Transverse colon (tissue), 4 donors: ENCODE measurements at regions not wholly inside any gene's neighbourhood (a gene's known extent, or its start where the extent isn't known, plus 50 kb on each side); places are given as distances from the start of the nearest gene placed in this dataset.

ENCODE experiments used
- DNase-seq: peaks from one replicate; pipeline ENCODE4 v3.0.0-alpha.2; 2019
- H3K27ac ChIP-seq, 4 donors: fragments of 200-600 bp; sonication (generic); 2 replicates each; pipeline ENCODE4 v1.5.1; 2016 to 2018; ENCODE audit warnings: inconsistent platforms in 4 of 4
- H3K27me3 ChIP-seq: fragments of 200-600 bp; sonication (generic); 2 replicates; pipeline ENCODE4 v1.5.1; 2017; ENCODE audit warnings: inconsistent platforms
- H3K36me3 ChIP-seq, 4 donors: fragments of 200-600 bp; sonication (generic); 2 replicates each; pipeline ENCODE4 v1.5.1; 2017 to 2019; ENCODE audit warnings: inconsistent platforms in 4 of 4
- H3K4me1 ChIP-seq, 4 donors: fragments of 200-600 bp; sonication (generic); 2 replicates each; pipeline ENCODE4 v1.5.1; 2017 to 2020; ENCODE audit warnings: inconsistent platforms in 4 of 4
- H3K4me3 ChIP-seq, 4 donors: fragments of 200-600 bp; sonication (generic); 1 replicate in 1 of 4; 2 replicates in 3 of 4; pipeline versions ENCODE4 v1.5.1 to v1.6.1; 2017 to 2019; ENCODE audit warnings: inconsistent platforms in 4 of 4
- H3K9me3 ChIP-seq, 2 donors: fragments of 200-600 bp; sonication (generic); 2 replicates each; pipeline ENCODE4 v1.5.1; 2017 to 2019; ENCODE audit warnings: inconsistent platforms in 2 of 2
- CTCF ChIP-seq, 5 experiments: fragments of 200-600 bp in 3 of 5; fragments of 450-650 bp in 2 of 5; sonication (generic) in 3 of 5; IDR thresholded peaks; 1 replicate in 2 of 5; 2 replicates in 3 of 5; pipeline ENCODE4 v1.5.1; 2016 to 2017; ENCODE audit warnings: antibody characterized with exemption in 5 of 5, inconsistent platforms in 3 of 5, mild to moderate bottlenecking in 2 of 5, moderate library complexity in 1 of 5
- EP300 ChIP-seq: sonication (generic); formaldehyde crosslinking; IDR thresholded peaks from one replicate; pipeline ENCODE4 v1.6.1; 2017; ENCODE audit warnings: antibody characterized with exemption, low read depth
- POLR2A ChIP-seq: fragments of 450-650 bp; IDR thresholded peaks from one replicate; pipeline ENCODE4 v1.6.1; 2016; ENCODE audit warnings: antibody characterized with exemption, mild to moderate bottlenecking, moderate library complexity
- POLR2AphosphoS5 ChIP-seq, 3 donors: sonication (generic); formaldehyde crosslinking; IDR thresholded peaks; one replicate each; pipeline ENCODE4 v1.6.1; 2016; ENCODE audit warnings: antibody characterized with exemption in 3 of 3
- WGBS, 2 donors: methylation state at CpG; one replicate each; pipeline ENCODE4 v1.1.5; 2018; ENCODE audit warnings: low coverage in 1 of 2; 5-methylcytosine and 5-hydroxymethylcytosine counted together
- in situ Hi-C, 4 donors: fragments of 200-750 bp; cut with MboI; loops; one replicate each; pipeline versions ENCODE4 v1.15.0 to v1.15.1; 2017; ENCODE audit warnings: low sequenced_read_pairs in 3 of 4, low pct_ligation_motif_present in 1 of 4, low pct_unique_long_range_greater_than_20kb in 1 of 4
- intact Hi-C: fragments of 100-400 bp; cut with DNase I; formaldehyde crosslinking; loops from one replicate; pipeline ENCODE4 v1.15.1; 2023; ENCODE audit warnings: low total_unique reads

- in situ Hi-C loops, result no loop called here
Measured at GRCh38 chr22:47232197-47232596, 469.7 kb downstream of the TBC1D22A start.

GRCh38 chr22:47231759-47232158, 469.3 kb downstream of the TBC1D22A start:
- no peak overlapping the region for H3K4me3 ChIP-seq
- in situ Hi-C loops (no loop called here), intact Hi-C loops (no loop called here)
- DNase-seq, result no peak
- 22 to 73% methylated on average over 1 to 7 of the region's 7 CpGs for WGBS, 2 donors
- no peaks in the 10 kb centered on the region for H3K9me3 ChIP-seq
- no peak for TF ChIP-seq POLR2AphosphoS5 (IDR thresholded peaks at IDR 0.05)
- TF ChIP-seq CTCF (IDR thresholded peaks at IDR 0.05), result no peak
- TF ChIP-seq POLR2A, result no peak
- no peak for TF ChIP-seq EP300
- no peaks in the 10 kb centered on the region for H3K27me3 ChIP-seq
- H3K27ac ChIP-seq, result no peak overlapping the region
- H3K36me3 ChIP-seq, result no peaks in the 10 kb centered on the region
- H3K4me1 ChIP-seq, result no peaks in the 10 kb centered on the region

More at GRCh38 chr22:47232197-47232596, 469.7 kb downstream of the TBC1D22A start:
- H3K4me3 ChIP-seq, result no peak overlapping the region
- intact Hi-C loops, result no loop called here
- H3K27ac ChIP-seq, result no peak overlapping the region
- no peak for DNase-seq
- 86% methylated on average over 4 of the region's 4 CpGs; no CpG with 5 or more reads in 1 of the 2 donors for WGBS, 2 donors
- H3K9me3 ChIP-seq, result no peaks in the 10 kb centered on the region
- H3K27me3 ChIP-seq, result no peaks in the 10 kb centered on the region
- TF ChIP-seq EP300, result no peak
- TF ChIP-seq POLR2AphosphoS5 (IDR thresholded peaks at IDR 0.05), result no peak
- no peak for TF ChIP-seq CTCF (IDR thresholded peaks at IDR 0.05)
- no peak for TF ChIP-seq POLR2A
- no peaks in the 10 kb centered on the region for H3K36me3 ChIP-seq
- H3K4me1 ChIP-seq, result no peaks in the 10 kb centered on the region

GRCh38 chr22:47230741-47231140, 468.3 kb downstream of the TBC1D22A start:
- in situ Hi-C loops (no loop called here), intact Hi-C loops (no loop called here)
- no peak for DNase-seq
- 93% methylated on average over 5 of the region's 5 CpGs for WGBS, 2 donors
- Histone ChIP-seq H3K27me3 (peaks cover 4% of the 10 kb centered on the region), H3K4me3 (no peak overlapping the region), H3K27ac (no peak overlapping the region), H3K4me1 (no peaks in the 10 kb centered on the region), H3K9me3 (no peaks in the 10 kb centered on the region), H3K36me3 (no peaks in the 10 kb centered on the region)
- TF ChIP-seq POLR2A (no peak), CTCF (IDR thresholded peaks at IDR 0.05) (no peak), POLR2AphosphoS5 (IDR thresholded peaks at IDR 0.05) (no peak), EP300 (no peak)

GRCh38 chr22:47230251-47230650, 467.8 kb downstream of the TBC1D22A start:
- Histone ChIP-seq H3K27ac (no peak overlapping the region), H3K9me3 (no peaks in the 10 kb centered on the region), H3K4me1 (no peaks in the 10 kb centered on the region), H3K4me3 (no peak overlapping the region), H3K36me3 (no peaks in the 10 kb centered on the region), H3K27me3 (peaks cover 4% of the 10 kb centered on the region)
- DNase-seq, result no peak
- no peak for TF ChIP-seq CTCF (IDR thresholded peaks at IDR 0.05)
- no peak for TF ChIP-seq POLR2A
- no peak for TF ChIP-seq POLR2AphosphoS5 (IDR thresholded peaks at IDR 0.05)
- no peak for TF ChIP-seq EP300
- 91 to 92% methylated on average over 6 to 7 of the region's 7 CpGs for WGBS, 2 donors
- intact Hi-C loops (no loop called here), in situ Hi-C loops (no loop called here)
